GM12891 (cell line): ENCODE measurements at regions not wholly inside any gene's neighbourhood (a gene's known extent, or its start where the extent isn't known, plus 50 kb on each side); places are given as distances from the start of the nearest gene placed in this dataset.

ENCODE experiments used
- PAX5 ChIP-seq: IDR thresholded peaks from 2 replicates; pipeline ENCODE4 v1.6.1; 2011; ENCODE audit warnings: low read length, moderate library complexity, mild to moderate bottlenecking; ENCODE audit not compliant: insufficient read depth, severe bottlenecking
- POLR2A ChIP-seq: IDR thresholded peaks from 2 replicates; pipeline ENCODE4 v1.6.1; 2011; ENCODE audit warnings: low read depth, low read length, control low read depth
- POLR2AphosphoS5 ChIP-seq: IDR thresholded peaks from 2 replicates; pipeline ENCODE4 v1.6.1; 2011; ENCODE audit warnings: low read depth, low read length, control low read depth
- POU2F2 ChIP-seq: IDR thresholded peaks from 2 replicates; pipeline ENCODE4 v1.6.1; 2011; ENCODE audit warnings: low read depth, mild to moderate bottlenecking, control low read depth, low read length, moderate library complexity
- SPI1 ChIP-seq: IDR thresholded peaks from 2 replicates; pipeline ENCODE4 v1.6.1; 2011; ENCODE audit warnings: low read depth, low read length, control low read depth
- TAF1 ChIP-seq: IDR thresholded peaks from 2 replicates; pipeline ENCODE4 v1.6.1; 2011; ENCODE audit warnings: low read depth, low read length, control low read depth

- TF ChIP-seq POLR2A = no peak
- no peak for TF ChIP-seq TAF1
- TF ChIP-seq POLR2AphosphoS5 = no peak
- no peak for TF ChIP-seq SPI1
- TF ChIP-seq POU2F2 = no peak
- no peak for TF ChIP-seq PAX5
Observed at GRCh38 chr4:42715807-42716482, 59.0 kb upstream of the ATP8A1 start.
